ENCODE measurements at regions not wholly inside any gene's neighbourhood (a gene's known extent, or its start where the extent isn't known, plus 50 kb on each side); places are given as distances from the start of the nearest gene placed in this dataset.

DNA sequence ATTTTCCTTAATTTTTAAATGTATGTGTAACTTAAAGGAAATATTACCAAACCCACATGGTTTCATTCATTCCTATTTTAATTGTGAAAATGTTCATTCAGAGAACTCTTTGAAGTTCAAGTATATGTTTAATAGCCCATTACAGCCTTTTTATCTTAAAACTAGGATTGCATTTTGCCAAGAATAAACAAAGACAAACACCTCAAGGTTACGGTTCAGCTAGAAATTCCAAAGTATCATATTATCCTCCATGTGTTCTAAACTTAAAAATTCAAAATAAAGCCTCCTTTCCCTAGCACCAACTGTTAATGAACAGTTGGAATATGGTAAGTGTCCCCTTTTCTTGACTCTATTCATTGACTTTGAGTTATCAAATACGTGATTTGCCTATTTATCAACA lies 215.6 kb upstream of the SEMA3E start:
- TF ChIP-seq EZH2 (IDR thresholded peaks at IDR 0.05; ENCODE audit: insufficient read depth, poor library complexity, severe bottlenecking): no peak
- TF ChIP-seq EZH2phosphoT487 (IDR thresholded peaks at IDR 0.05; ENCODE audit: insufficient read depth, low read depth): no peak
